ENCODE measurements at regions not wholly inside any gene's neighbourhood (a gene's known extent, or its start where the extent isn't known, plus 50 kb on each side); places are given as distances from the start of the nearest gene placed in this dataset.

GRCh38 chr4:137923494-137923893, 318.7 kb downstream of the SLC7A11 start:
- no peak for TF ChIP-seq SPI1 (IDR thresholded peaks at IDR 0.05; ENCODE audit: borderline replicate concordance, low read depth)
- no peak for TF ChIP-seq CTCF (IDR thresholded peaks at IDR 0.05; ENCODE audit: insufficient read depth, low read length)
- no peak for TF ChIP-seq POLR2AphosphoS5 (IDR thresholded peaks at IDR 0.05; ENCODE audit: low read depth)
